GM12878 (cell line): ENCODE measurements at regions not wholly inside any gene's neighbourhood (a gene's known extent, or its start where the extent isn't known, plus 50 kb on each side); places are given as distances from the start of the nearest gene placed in this dataset.

Experiments used
- ATAC-seq: fragments of 200-7000 bp; cut with Tn5 transposase; 3 replicates; pipeline ENCODE4 v1.9.1; 2020; ENCODE audit warnings: mild to moderate bottlenecking, moderate library complexity
- BruUV-seq: library from RNA; stranded (reverse); fragments of 400-500 nt; replicated peaks from 2 replicates; lab custom pipeline; 2021; lab: Mats Ljungman, UMichigan
- CTCF ChIA-PET: fragments of 300-600 bp; sonication (Branson Sonifier 250); formaldehyde crosslinking; extraction: SDS; loops from one replicate; lab custom pipeline; 2021; ENCODE audit warnings: inconsistent platforms; lab: Yijun Ruan, JAX
- POLR2A ChIA-PET: fragments of 350-600 bp; formaldehyde crosslinking; extraction: SDS; loops from one replicate; lab custom pipeline; 2021; ENCODE audit warnings: inconsistent platforms; lab: Charles Lee
- RAD21 ChIA-PET: fragments of 300-600 bp; sonication (Branson Sonifier 250); formaldehyde crosslinking; loops from one replicate; lab custom pipeline; 2023; ENCODE audit warnings: antibody characterized with exemption; ENCODE audit not compliant: unreplicated experiment; lab: Charles Lee
- SMC1A ChIA-PET: fragments of 300-600 bp; sonication (Branson Sonifier 250); formaldehyde crosslinking; loops from one replicate; lab custom pipeline; 2023; ENCODE audit not compliant: unreplicated experiment, uncharacterized antibody; lab: Charles Lee
- DNase-seq: peaks from one replicate; pipeline ENCODE4 v3.0.0-alpha.2; 2011; ENCODE audit warnings: low read depth, low spot score
- FAIRE-seq: peaks from 3 replicates; lab custom pipeline; 2011; peaks lifted over from hg19 to GRCh38; lab: Jason Lieb, UNC
- H2AFZ ChIP-seq: 2 replicates; pipeline ENCODE4 v1.6.0; 2011; ENCODE audit warnings: low read depth, low read length, control low read depth; ENCODE audit not compliant: control insufficient read depth
- H3K27ac ChIP-seq: 2 replicates; pipeline ENCODE4 v1.5.1; 2011; ENCODE audit warnings: control low read depth; ENCODE audit not compliant: control insufficient read depth, insufficient read depth
- H3K27me3 ChIP-seq, 2 experiments: replicated peaks in 1 of 2; 2 replicates each; pipeline versions ENCODE4 v1.6.0 to v1.6.1; 2011; ENCODE audit warnings: low read length in 1 of 2; ENCODE audit not compliant: control insufficient read depth in 2 of 2, insufficient read depth in 2 of 2
- H3K36me3 ChIP-seq, 2 experiments: 2 replicates each; pipeline ENCODE4 v1.5.1; 2011; ENCODE audit warnings: low read length in 1 of 2; ENCODE audit not compliant: control insufficient read depth in 2 of 2, insufficient read depth in 2 of 2
- H3K4me1 ChIP-seq: 2 replicates; pipeline ENCODE4 v1.6.1; 2011; ENCODE audit warnings: mild to moderate bottlenecking, low read length, moderate library complexity, mixed read lengths; ENCODE audit not compliant: control insufficient read depth, insufficient read depth
- H3K4me2 ChIP-seq: 2 replicates; pipeline ENCODE4 v1.6.0; 2011; ENCODE audit warnings: control low read depth; ENCODE audit not compliant: control insufficient read depth, insufficient read depth
- H3K4me3 ChIP-seq: fragments of 200-600 bp; sonication (generic); 2 replicates; pipeline ENCODE4 v1.5.1; 2016
- H3K79me2 ChIP-seq: 2 replicates; pipeline ENCODE4 v1.6.0; 2011; ENCODE audit warnings: low read length; ENCODE audit not compliant: control insufficient read depth, insufficient read depth
- H3K9ac ChIP-seq: 2 replicates; pipeline ENCODE4 v1.8.0; 2011; ENCODE audit warnings: low read length, control low read depth, mixed read lengths; ENCODE audit not compliant: control insufficient read depth, insufficient read depth
- H3K9me3 ChIP-seq: replicated peaks from 3 replicates; pipeline ENCODE4 v1.5.1; 2011; ENCODE audit warnings: mild to moderate bottlenecking, low read length; ENCODE audit not compliant: control insufficient read depth, insufficient read depth
- H4K20me1 ChIP-seq: 2 replicates; pipeline ENCODE4 v1.6.0; 2011; ENCODE audit not compliant: control insufficient read depth, insufficient read depth
- DPF2 ChIP-seq: fragments of 450-650 bp; IDR thresholded peaks from 2 replicates; pipeline ENCODE4 v1.6.1; 2017; ENCODE audit warnings: mild to moderate bottlenecking
- EED ChIP-seq: sonication (generic); IDR thresholded peaks from 2 replicates; pipeline ENCODE4 v1.6.1; 2016; ENCODE audit warnings: antibody characterized with exemption, low read depth
- FOS ChIP-seq: IDR thresholded peaks from 3 replicates; pipeline ENCODE4 v1.6.1; 2011; ENCODE audit warnings: borderline replicate concordance; ENCODE audit not compliant: insufficient read length; ENCODE audit errors: extremely low read depth
- IKZF2 ChIP-seq, 2 experiments: fragments of 450-650 bp; IDR thresholded peaks; 2 replicates each; pipeline ENCODE4 v1.6.1; 2017; ENCODE audit warnings: mild to moderate bottlenecking in 2 of 2, moderate library complexity in 2 of 2
- JUNB ChIP-seq: IDR thresholded peaks from 2 replicates; pipeline ENCODE4 v1.6.1; 2016; ENCODE audit warnings: antibody characterized with exemption, mild to moderate bottlenecking
- MYC ChIP-seq: IDR thresholded peaks from 2 replicates; pipeline ENCODE4 v1.6.1; 2011; ENCODE audit warnings: mild to moderate bottlenecking, low read length, moderate library complexity, inconsistent platforms; ENCODE audit not compliant: insufficient read depth, insufficient replicate concordance, insufficient read length, severe bottlenecking
- NFYA ChIP-seq: IDR thresholded peaks from 2 replicates; pipeline ENCODE4 v1.6.1; 2011; ENCODE audit warnings: low read depth, mild to moderate bottlenecking, low read length, improper control_type of control experiment, borderline replicate concordance
- PAX5 ChIP-seq: IDR thresholded peaks from 2 replicates; pipeline ENCODE4 v1.6.1; 2011; ENCODE audit warnings: low read depth, low read length, borderline replicate concordance
- PML ChIP-seq: IDR thresholded peaks from 2 replicates; pipeline ENCODE4 v1.6.1; 2012; ENCODE audit warnings: low read length, inconsistent platforms
- SREBF2 ChIP-seq: IDR thresholded peaks from 2 replicates; pipeline ENCODE4 v1.6.1; 2012; ENCODE audit warnings: mild to moderate bottlenecking, low read length
- STAT3 ChIP-seq: IDR thresholded peaks from 2 replicates; pipeline ENCODE4 v1.6.1; 2011; ENCODE audit warnings: low read depth, low read length, improper control_type of control experiment
- ZNF207 ChIP-seq: fragments of 450-650 bp; IDR thresholded peaks from 2 replicates; pipeline ENCODE4 v1.6.1; 2014; ENCODE audit warnings: antibody characterized with exemption, mild to moderate bottlenecking, borderline replicate concordance
- ZNF384 ChIP-seq: IDR thresholded peaks from 2 replicates; pipeline ENCODE4 v1.6.1; 2012; ENCODE audit warnings: low read depth, mild to moderate bottlenecking, low read length, improper control_type of control experiment, borderline replicate concordance
- WGBS: methylation state at CpG from one replicate; pipeline ENCODE4 v1.1.6; 2016; ENCODE audit warnings: low lambda C conversion rate; ENCODE audit not compliant: insufficient replicate concordance, insufficient coverage; ENCODE audit errors: missing lambda C conversion rate; 5-methylcytosine and 5-hydroxymethylcytosine counted together
- in situ Hi-C: fragments of 300-500 bp; cut with MboI; formaldehyde crosslinking; loops from 9 replicates; pipeline ENCODE4 v1.14.3; 2018; ENCODE audit warnings: mixed read lengths
- intact Hi-C: fragments of 100-400 bp; cut with micrococcal nuclease; formaldehyde crosslinking; loops from one replicate; pipeline ENCODE4 v1.14.2; 2022; ENCODE audit not compliant: unreplicated experiment
- TF ChIP-seq, protein P1 (sequence below): IDR thresholded peaks from 2 replicates; pipeline ENCODE4 v1.6.1; 2011; ENCODE audit warnings: low read depth, low read length, improper control_type of control experiment, borderline replicate concordance

DNA sequence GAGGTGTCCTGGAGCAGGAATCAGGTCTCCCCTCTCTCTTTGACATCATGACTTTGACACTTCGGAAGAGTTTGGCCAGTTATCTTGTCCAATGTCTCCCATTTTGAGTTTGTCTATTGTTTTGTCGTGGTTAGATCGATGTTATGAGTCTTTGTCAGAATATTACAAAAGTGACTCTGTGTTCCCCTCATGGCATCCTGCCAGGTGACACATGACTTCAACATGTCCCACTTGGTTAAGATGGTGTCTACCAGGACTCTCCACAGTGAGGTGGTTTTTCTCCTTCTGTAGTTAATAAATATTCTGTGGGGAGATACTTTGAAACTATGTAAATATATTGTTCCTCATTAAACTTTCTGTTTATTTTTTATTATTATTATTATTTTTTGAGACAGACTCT is 76.6 kb upstream of the BZW1 start:
- RAD21 ChIA-PET: interaction anchor here (1.0 to 2.2 kb wide), 6 partner anchors 10 to 251 kb away, joined by 3 to 13 read pairs (median 4); no protein-coding TSS in a partner anchor
- Histone ChIP-seq H3K9me3 (no peaks in the 10 kb centered on the region), H3K9ac (no peak overlapping the region), H2AFZ (no peak overlapping the region), H3K4me2 (no peak overlapping the region), H3K27ac (no peak overlapping the region), H3K79me2 (no peaks in the 10 kb centered on the region), H3K4me1 (no peaks in the 10 kb centered on the region), H3K36me3 (no peaks in the 10 kb centered on the region), H4K20me1 (no peaks in the 10 kb centered on the region), H3K27me3 (peaks cover 0 to 3% of the 10 kb centered on the region in 2 experiments; a peak in 2 of 4 replicates), H3K4me3 (no peak overlapping the region)
- no peak for ATAC-seq
- in situ Hi-C loops (no loop called here), intact Hi-C loops (no loop called here)
- CTCF ChIA-PET: interaction anchor here (0.7 to 2.6 kb wide), 7 partner anchors 10 to 252 kb away, joined by 3 to 25 read pairs (median 4); no protein-coding TSS in a partner anchor
- BruUV-seq: no TSS peak
- DNase-seq: no peak
- 55% methylated on average over 3 of the region's 3 CpGs for WGBS
- SMC1A ChIA-PET: interaction anchor here (0.7 to 2.7 kb wide), 5 partner anchors 10 to 252 kb away, joined by 3 to 19 read pairs (median 4); no protein-coding TSS in a partner anchor
- POLR2A ChIA-PET: no interaction called here
- no peak for FAIRE-seq
- TF ChIP-seq, protein P1, sequence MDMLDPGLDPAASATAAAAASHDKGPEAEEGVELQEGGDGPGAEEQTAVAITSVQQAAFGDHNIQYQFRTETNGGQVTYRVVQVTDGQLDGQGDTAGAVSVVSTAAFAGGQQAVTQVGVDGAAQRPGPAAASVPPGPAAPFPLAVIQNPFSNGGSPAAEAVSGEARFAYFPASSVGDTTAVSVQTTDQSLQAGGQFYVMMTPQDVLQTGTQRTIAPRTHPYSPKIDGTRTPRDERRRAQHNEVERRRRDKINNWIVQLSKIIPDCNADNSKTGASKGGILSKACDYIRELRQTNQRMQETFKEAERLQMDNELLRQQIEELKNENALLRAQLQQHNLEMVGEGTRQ: no peak
- TF ChIP-seq JUNB: no peak

DNA sequence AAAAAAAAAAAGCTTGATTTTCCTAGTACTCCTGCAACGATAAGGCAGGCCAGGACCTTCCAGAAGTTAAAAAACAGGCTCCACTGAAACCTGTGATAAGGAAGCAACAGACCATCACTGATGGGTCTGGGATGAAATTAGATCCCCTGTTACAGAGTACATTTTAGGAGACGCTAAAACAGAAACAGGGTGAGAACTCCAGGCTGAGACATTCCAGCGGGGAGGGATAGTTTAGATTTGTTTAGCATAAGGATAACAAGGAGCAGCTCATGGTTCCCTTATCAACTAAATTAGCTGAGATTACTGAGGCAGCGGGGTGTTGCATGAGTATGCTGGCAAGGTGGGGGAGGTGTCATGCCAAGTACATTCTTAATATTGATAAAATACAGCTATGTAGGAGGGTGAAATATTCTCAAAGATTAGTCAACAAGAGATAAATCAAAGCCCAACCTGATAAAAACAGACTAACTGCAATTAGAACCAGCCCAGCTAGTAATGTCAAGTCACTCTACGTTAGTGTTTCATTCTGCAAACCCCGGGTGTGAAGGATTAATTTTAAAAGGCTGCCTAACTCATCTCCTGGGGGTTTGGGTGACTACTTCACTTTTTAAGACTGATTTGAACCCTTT is 75.0 kb upstream of the BZW1 start:
- Histone ChIP-seq H3K9ac (no peak overlapping the region), H3K79me2 (no peaks in the 10 kb centered on the region), H2AFZ (no peak overlapping the region), H3K36me3 (no peaks in the 10 kb centered on the region), H3K9me3 (no peaks in the 10 kb centered on the region), H3K4me1 (no peaks in the 10 kb centered on the region), H3K4me3 (no peak overlapping the region), H4K20me1 (no peaks in the 10 kb centered on the region), H3K27me3 (no peaks in the 10 kb centered on the region; a peak in 2 of 4 replicates), H3K4me2 (no peak overlapping the region), H3K27ac (no peak overlapping the region)
- SMC1A ChIA-PET: interaction anchor here (1.0 to 2.7 kb wide), 6 partner anchors 15 to 253 kb away, joined by 3 to 19 read pairs (median 4); no protein-coding TSS in a partner anchor
- in situ Hi-C loops: no loop called here
- ATAC-seq (no peak), FAIRE-seq (no peak), DNase-seq (no peak)
- intact Hi-C loops: no loop called here
- RAD21 ChIA-PET: interaction anchor here (1.1 to 1.3 kb wide), 2 partner anchors 16 to 24 kb away, joined by 3 to 5 read pairs; no protein-coding TSS in a partner anchor
- BruUV-seq: no TSS peak
- POLR2A ChIA-PET: interaction anchor here (0.5 to 0.9 kb wide), 2 partner anchors 9 to 50 kb away, joined by 4 to 9 read pairs; no protein-coding TSS in a partner anchor
- WGBS: 44% methylated on average over 6 of the region's 6 CpGs
- CTCF ChIA-PET: interaction anchor here (0.8 to 2.6 kb wide), 4 partner anchors 14 to 253 kb away, joined by 3 to 25 read pairs (median 4); no protein-coding TSS in a partner anchor
- TF ChIP-seq IKZF2 (IDR thresholded peaks at IDR 0.05) (no peak), EED (no peak), ZNF384 (no peak), STAT3 (no peak), PAX5 (no peak), ZNF207 (no peak), FOS (no peak), PML (no peak), DPF2 (no peak), MYC (no peak), NFYA (no peak), SREBF2 (no peak)
